ENCODE measurements at regions not wholly inside any gene's neighbourhood (a gene's known extent, or its start where the extent isn't known, plus 50 kb on each side); places are given as distances from the start of the nearest gene placed in this dataset.
A peak's percentile ranks its signal among the peaks of the same experiment; 100 is the strongest.

DNA sequence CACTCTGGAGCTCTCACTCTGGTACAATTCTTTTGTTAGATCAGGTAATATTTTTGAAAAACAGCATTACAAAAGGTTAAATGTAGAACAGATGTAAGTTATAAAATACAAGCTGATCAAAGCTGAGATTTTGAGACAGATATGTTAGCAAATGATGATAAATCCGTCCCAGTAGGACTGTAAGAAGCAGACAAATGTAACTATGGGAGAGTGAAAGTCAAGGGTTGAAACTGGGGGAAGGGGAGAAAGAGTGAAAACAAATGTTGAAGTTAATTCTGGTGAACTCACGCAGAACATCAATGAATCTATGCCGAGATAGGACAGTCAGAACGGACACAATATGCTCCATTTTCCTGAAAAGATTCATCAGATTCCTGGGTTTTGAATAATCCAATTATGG is 298.9 kb upstream of the IRX5 start:
- no peaks in the 10 kb centered on the region for H3K4me1 ChIP-seq
- H3K36me3 ChIP-seq: no peaks in the 10 kb centered on the region
- TF ChIP-seq CTCF (IDR thresholded peaks at IDR 0.05) (no peak), POLR2AphosphoS5 (IDR thresholded peaks at IDR 0.05) (no peak), EP300 (IDR thresholded peaks at IDR 0.05) (no peak), POLR2A (IDR thresholded peaks at IDR 0.05; ENCODE audit: low read depth) (no peak)
- H3K9me3 ChIP-seq: no peaks in the 10 kb centered on the region
- no peak overlapping the region for H3K4me3 ChIP-seq
- intact Hi-C loops (cut with DNase I): no loop called here
- H3K27me3 ChIP-seq: peaks cover 0 to 53% (median 0%) of the 10 kb centered on the region in 4 donors
- H3K27ac ChIP-seq (replicated peaks in 1 of 4): no peak overlapping the region
- WGBS: 47% methylated on average over 4 of the region's 4 CpGs
- no peak for DNase-seq (ENCODE audit: extremely low spot score)

DNA sequence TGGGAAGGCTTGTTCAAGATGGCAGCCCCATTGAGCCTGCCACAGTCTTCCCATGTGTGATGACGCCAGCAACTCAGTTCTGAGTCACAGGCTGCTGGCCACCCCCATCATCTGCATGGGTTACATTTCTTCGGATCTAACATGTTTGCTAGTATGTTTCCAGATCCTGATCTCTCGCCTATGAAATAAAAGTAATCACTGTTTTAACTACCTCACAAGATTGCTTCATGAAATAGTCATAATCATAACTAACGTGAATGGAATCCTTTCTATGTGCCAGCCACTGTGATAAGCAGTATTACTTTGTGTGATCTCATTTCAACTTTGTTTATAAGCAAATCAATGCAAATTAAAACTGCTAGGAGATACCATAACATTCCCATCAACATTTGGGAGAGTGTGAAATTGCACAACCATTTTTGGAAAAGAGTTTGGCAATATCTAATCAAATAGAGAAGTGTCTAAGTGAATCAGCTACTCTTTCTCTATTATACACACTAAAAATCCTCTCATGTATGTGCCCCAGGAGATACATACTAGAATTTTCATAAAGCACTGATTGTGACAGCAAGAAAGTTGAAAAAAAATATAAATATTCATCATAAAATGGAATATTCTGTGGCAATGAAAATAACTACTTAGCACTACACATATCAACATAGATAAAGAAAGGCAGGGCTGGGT is 300.2 kb upstream of the IRX5 start:
- TF ChIP-seq EP300 (IDR thresholded peaks at IDR 0.05): no peak
- no peak for TF ChIP-seq POLR2A (IDR thresholded peaks at IDR 0.05; ENCODE audit: low read depth)
- TF ChIP-seq CTCF (IDR thresholded peaks at IDR 0.05): no peak
- TF ChIP-seq POLR2AphosphoS5 (IDR thresholded peaks at IDR 0.05): no peak
- peaks cover 0 to 45% (median 0%) of the 10 kb centered on the region in 4 donors for H3K27me3 ChIP-seq
- WGBS: 81% methylated on average over 4 of the region's 4 CpGs
- H3K4me3 ChIP-seq: no peak overlapping the region
- H3K9me3 ChIP-seq: no peaks in the 10 kb centered on the region
- intact Hi-C loops (cut with DNase I): no loop called here
- H3K4me1 ChIP-seq: no peaks in the 10 kb centered on the region
- no peak for DNase-seq (ENCODE audit: extremely low spot score)
- H3K27ac ChIP-seq (replicated peaks in 1 of 4): no peak overlapping the region
- no peaks in the 10 kb centered on the region for H3K36me3 ChIP-seq

DNA sequence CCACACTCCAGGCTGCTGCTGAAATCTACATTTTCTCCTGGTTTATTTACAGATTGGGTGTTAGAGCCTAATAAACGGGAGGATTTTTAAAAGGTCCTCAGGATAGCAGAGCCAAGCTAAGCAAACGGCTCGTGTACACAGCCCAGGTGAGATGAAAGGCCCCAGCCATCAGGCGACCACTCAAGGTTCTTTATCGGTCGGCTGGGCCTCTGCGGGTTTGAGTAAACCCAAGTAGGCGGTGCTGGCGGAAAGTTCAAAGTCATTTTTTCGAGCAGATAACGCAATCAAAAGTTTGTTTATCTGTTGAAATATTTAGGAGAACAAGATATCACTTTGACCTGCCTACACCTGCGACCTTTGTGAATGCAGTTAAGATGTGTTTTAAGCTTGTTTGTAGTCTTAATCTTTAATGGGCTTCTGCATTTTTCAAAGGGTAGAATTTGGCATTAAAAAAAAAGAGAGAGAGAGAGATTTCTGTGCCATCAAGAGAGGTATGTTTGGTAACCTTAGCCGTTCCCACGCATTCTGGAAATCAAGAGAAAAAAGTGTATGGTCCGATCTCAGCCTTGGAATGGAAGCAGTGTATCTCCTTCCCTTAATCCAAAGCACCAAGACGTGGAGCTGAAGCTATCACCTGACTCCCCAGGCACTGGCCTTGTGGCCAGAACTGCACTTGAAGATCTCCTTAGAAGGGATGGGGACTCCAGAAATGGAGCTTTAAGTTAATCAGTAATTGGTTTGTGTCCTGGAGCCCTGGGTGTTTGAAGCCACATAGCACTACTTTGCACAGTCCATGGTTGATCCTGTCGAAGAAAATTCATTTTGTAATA is 301.7 kb upstream of the IRX5 start:
- Histone ChIP-seq H3K4me3 (no peak overlapping the region), H3K4me1 (no peaks in the 10 kb centered on the region), H3K27ac (replicated peaks in 1 of 4) (no peak overlapping the region), H3K9me3 (no peaks in the 10 kb centered on the region), H3K27me3 (peaks cover 0 to 42% (median 0%) of the 10 kb centered on the region in 4 donors), H3K36me3 (no peaks in the 10 kb centered on the region)
- DNase-seq (ENCODE audit: extremely low spot score): peak; percentile 39
- 66% methylated on average over 17 of the region's 17 CpGs for WGBS
- intact Hi-C loops (cut with DNase I): no loop called here
- no peak for TF ChIP-seq EP300 (IDR thresholded peaks at IDR 0.05)
- TF ChIP-seq POLR2A (IDR thresholded peaks at IDR 0.05; ENCODE audit: low read depth): no peak
- no peak for TF ChIP-seq POLR2AphosphoS5 (IDR thresholded peaks at IDR 0.05)
- TF ChIP-seq CTCF (IDR thresholded peaks at IDR 0.05): no peak

DNA sequence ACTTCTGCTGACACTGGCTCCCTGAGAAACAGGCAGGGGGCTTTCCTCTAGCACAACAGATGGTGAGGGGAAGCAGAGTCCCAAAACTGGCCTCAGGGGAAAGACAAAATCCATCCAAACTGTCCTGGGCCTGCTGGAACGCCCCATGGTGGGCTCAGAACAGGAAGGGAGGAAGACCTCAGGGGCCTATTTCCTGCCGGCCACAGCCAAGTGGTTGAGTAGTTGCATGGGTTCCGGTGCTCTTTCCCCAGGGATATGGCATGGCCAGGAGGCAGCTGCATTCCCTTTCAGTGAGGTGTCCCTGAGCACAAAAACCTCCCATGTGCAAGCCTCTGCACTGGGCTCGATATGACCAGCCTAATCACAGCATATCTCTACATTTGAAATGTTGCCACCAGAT is 303.0 kb upstream of the IRX5 start:
- no peaks in the 10 kb centered on the region for H3K9me3 ChIP-seq
- H3K27me3 ChIP-seq: peaks cover 0 to 41% (median 0%) of the 10 kb centered on the region in 4 donors
- H3K36me3 ChIP-seq: no peaks in the 10 kb centered on the region
- peak; percentile 66 for DNase-seq (ENCODE audit: extremely low spot score)
- WGBS: no CpG with 5 or more reads among the region's 4 CpGs
- TF ChIP-seq EP300 (IDR thresholded peaks at IDR 0.05) (no peak), CTCF (IDR thresholded peaks at IDR 0.05) (no peak), POLR2A (IDR thresholded peaks at IDR 0.05; ENCODE audit: low read depth) (no peak), POLR2AphosphoS5 (IDR thresholded peaks at IDR 0.05) (no peak)
- no peaks in the 10 kb centered on the region for H3K4me1 ChIP-seq
- H3K27ac ChIP-seq (replicated peaks in 1 of 4): no peak overlapping the region
- intact Hi-C loops (cut with DNase I): no loop called here
- no peak overlapping the region for H3K4me3 ChIP-seq
